LNCaP clone FGC (cell line): ENCODE measurements at regions not wholly inside any gene's neighbourhood (a gene's known extent, or its start where the extent isn't known, plus 50 kb on each side); places are given as distances from the start of the nearest gene placed in this dataset.

ENCODE experiments used
- DNase-seq: peaks from one replicate; pipeline ENCODE4 v3.0.0-alpha.2; 2011; ENCODE audit warnings: low read depth
- H3K4me3 ChIP-seq: 2 replicates; pipeline ENCODE4 v1.5.1; 2011; ENCODE audit warnings: mild to moderate bottlenecking, low read depth, low read length, control low read depth
- TF ChIP-seq, protein P1 (sequence below): IDR thresholded peaks from 2 replicates; pipeline ENCODE4 v1.5.1; 2012; ENCODE audit warnings: mild to moderate bottlenecking; ENCODE audit not compliant: control insufficient read depth, insufficient read depth; ENCODE audit errors: extremely low read depth

DNA sequence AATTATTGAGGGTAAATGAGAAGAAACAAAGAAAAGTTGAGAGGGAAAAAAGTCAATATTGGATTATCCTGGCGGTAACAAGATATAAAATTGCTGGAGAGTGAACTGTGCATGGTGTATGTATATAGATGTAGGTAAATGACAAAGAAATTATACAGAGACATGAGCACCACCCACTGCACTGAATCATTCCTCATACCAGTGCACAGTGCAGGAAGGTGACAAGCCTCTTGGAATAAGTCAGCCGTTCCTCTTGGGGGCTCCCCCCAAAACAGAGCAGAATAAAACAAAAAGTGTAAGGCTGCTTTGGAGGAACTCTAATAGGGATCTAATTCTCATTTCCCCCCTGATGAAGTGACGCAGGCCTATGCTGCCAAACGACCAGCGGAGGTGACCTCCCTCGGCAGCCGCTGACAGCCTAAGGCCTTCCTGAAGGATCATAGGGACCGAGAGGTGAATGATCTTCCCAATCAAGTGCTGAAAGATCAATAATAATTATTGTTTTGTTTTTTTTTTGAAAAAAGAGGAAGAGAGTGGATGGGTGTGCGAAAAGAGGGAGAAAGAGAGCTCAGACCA, 245.0 kb downstream of the PSAT1 start:
- TF ChIP-seq, protein P1, sequence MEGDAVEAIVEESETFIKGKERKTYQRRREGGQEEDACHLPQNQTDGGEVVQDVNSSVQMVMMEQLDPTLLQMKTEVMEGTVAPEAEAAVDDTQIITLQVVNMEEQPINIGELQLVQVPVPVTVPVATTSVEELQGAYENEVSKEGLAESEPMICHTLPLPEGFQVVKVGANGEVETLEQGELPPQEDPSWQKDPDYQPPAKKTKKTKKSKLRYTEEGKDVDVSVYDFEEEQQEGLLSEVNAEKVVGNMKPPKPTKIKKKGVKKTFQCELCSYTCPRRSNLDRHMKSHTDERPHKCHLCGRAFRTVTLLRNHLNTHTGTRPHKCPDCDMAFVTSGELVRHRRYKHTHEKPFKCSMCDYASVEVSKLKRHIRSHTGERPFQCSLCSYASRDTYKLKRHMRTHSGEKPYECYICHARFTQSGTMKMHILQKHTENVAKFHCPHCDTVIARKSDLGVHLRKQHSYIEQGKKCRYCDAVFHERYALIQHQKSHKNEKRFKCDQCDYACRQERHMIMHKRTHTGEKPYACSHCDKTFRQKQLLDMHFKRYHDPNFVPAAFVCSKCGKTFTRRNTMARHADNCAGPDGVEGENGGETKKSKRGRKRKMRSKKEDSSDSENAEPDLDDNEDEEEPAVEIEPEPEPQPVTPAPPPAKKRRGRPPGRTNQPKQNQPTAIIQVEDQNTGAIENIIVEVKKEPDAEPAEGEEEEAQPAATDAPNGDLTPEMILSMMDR, result no peak
- DNase-seq, result no peak
- H3K4me3 ChIP-seq, result no peak overlapping the region

GRCh38 chr9:78542491-78543181, 245.7 kb downstream of the PSAT1 start:
- TF ChIP-seq, protein P1, result no peak
- no peak overlapping the region for H3K4me3 ChIP-seq
- DNase-seq, result no peak

DNA sequence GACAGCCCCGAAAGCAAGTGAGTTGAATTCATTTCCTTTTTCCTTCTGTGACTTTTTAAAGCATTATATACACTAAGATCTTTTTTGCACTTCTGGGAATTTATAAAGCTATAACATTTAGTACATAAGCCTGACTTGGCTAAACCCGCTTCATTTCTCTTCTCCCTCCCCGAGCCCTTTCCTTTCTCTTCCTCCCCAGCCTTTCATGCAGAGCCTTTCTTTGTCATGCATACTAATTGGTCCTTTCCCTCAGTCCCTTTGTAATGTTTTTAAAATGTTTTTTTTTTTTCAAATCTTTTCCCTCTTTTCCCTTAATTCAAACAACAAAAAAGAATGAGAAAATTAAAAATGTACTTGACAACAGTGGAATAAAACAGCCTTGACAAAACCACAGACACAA, 246.4 kb downstream of the PSAT1 start:
- no peak for DNase-seq
- no peak overlapping the region for H3K4me3 ChIP-seq
- TF ChIP-seq, protein P1, result no peak

DNA sequence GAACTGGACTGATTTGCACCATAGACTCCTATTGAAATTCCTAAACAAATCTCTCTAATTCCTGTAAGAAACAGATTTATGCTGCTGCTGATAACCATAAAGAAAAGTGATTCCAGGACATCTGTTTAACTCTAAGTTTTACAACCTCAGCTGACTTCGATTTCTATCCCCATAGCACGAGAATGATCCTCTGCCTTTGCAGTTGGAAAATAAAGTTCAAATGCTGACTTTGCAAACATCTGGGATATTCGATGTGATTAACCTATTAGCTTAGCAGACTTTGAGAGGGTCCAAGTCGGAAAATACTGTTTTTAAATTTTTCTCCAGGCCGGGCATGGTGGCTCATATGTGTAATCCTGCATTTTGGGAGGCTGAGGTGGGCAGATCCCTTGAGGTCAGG, 247.3 kb downstream of the PSAT1 start:
- DNase-seq, result no peak
- TF ChIP-seq, protein P1, result no peak
- no peak overlapping the region for H3K4me3 ChIP-seq

DNA sequence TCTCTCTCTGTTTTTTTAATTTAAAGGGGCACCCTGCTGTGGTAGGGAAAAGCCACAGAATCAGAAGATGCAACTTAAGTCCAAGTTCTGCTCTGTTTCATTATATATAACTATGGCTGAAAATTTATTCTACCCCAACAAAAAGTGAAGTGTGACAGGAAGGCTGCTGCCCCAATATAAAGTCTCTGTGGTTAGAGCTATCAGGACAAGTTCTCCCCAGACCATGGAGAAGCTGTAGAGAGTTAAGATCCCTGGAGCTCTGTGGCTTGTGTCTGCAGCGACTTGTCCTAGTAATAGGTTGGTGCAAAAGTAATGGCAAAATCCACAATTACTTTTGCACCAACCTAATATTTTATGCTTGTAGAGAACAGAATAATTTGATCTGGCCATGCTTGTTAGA, 250.9 kb downstream of the PSAT1 start:
- TF ChIP-seq, protein P1, result no peak
- no peak overlapping the region for H3K4me3 ChIP-seq
- DNase-seq, result no peak

GRCh38 chr9:78548670-78549069, 251.7 kb downstream of the PSAT1 start:
- TF ChIP-seq, protein P1, result no peak
- no peak overlapping the region for H3K4me3 ChIP-seq
- DNase-seq, result no peak

- no peak for DNase-seq
- TF ChIP-seq, protein P1, result no peak
- no peak overlapping the region for H3K4me3 ChIP-seq
Observed at GRCh38 chr9:78549711-78550110, 252.8 kb downstream of the PSAT1 start.
